DMS114 treated with DMSO at 0.1 percent for 48 hours (cell line): ENCODE measurements at regions not wholly inside any gene's neighbourhood (a gene's known extent, or its start where the extent isn't known, plus 50 kb on each side); places are given as distances from the start of the nearest gene placed in this dataset.

Experiments
- DNase-seq: peaks from one replicate; lab custom pipeline; 2025; ENCODE audit not compliant: unreplicated experiment; lab: John Stamatoyannopoulos, UW

- no peak for DNase-seq
Observed at GRCh38 chr14:41409806-41410205, 196.9 kb upstream of the LRFN5 start.

GRCh38 chr14:41404126-41404525 lies 202.6 kb upstream of the LRFN5 start:
- no peak for DNase-seq

- no peak for DNase-seq
Observed at GRCh38 chr14:41403360-41403759, 203.3 kb upstream of the LRFN5 start.

DNA sequence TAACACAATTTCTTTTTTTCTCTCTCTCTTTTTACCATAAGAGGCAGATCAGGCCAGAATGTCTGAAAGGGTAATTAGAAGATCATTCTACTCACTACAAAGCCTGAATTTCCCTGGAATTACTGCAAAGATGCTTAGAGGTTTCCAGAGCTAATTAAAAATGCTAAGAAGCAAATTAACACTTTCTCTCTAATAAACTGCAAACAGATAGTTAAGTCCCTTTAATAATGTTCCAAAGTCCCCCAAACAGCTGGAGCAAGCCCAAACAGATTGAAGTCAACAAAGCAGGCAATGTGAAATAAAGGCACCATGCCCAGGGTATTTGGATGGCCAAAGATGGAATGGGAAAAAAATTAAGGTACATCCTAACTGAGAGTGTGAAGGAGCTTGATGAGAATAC lies 208.8 kb upstream of the LRFN5 start:
- no peak for DNase-seq

GRCh38 chr14:41393512-41393911 lies 213.2 kb upstream of the LRFN5 start:
- no peak for DNase-seq

GRCh38 chr14:41392226-41392625 lies 214.4 kb upstream of the LRFN5 start:
- DNase-seq, result no peak

GRCh38 chr14:41389355-41389754 lies 217.3 kb upstream of the LRFN5 start:
- DNase-seq, result no peak

- DNase-seq, result no peak
Observed at GRCh38 chr14:41385797-41386196, 220.9 kb upstream of the LRFN5 start.

DNA sequence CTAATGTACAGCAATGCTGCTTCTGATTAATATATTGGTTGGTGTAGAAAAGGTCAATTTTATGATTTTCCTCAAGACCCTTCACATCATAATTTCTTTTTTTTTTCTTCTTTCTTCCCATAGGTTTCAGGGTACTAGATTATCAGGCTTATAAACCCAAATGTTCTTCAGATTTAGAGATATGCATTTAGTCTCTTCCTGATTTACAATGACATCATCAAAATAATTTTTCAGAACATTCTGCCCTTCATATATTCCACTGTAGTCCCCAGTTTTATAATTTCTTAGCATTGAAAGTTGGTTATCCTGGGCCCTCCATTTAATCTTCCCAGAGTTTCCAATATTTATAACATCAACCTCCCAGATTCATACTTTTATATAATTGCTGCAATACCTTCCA lies 226.7 kb upstream of the LRFN5 start:
- no peak for DNase-seq

DNA sequence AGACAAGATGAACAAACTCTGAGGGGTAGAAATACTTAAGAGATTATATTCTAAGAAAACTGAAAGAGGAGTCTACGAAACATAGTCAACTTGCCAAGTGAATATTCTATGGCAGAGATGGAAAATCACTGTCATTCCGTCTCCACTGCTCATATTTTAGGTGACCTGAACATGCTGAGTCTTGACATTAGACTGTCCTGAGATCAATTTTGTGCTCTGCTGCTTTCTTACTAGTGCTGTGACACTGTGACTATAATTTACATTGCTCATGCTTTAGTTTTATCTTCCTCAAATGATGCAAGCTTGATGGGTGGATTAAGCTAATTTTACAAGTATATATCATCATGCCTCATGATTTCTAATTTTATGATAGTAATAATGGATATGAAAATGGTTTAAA lies 228.2 kb upstream of the LRFN5 start:
- DNase-seq, result no peak

DNA sequence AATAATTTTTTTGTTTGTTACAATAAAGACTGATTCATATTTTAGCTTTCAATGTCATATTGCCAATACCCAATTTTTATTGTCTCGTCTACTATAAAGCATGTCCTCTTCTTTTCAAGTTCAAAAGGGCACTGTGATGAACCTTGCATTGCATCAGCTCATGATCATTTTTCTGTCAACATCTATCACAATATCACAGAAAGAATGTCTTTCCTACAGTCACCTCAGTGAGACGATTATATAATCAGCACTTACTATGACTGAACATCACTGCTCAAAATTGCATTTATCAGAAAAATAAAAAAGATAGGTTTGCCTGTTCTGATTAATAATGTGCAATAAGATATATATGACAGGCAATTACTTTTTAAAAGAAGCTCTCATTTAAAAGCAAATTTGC lies 228.7 kb upstream of the LRFN5 start:
- DNase-seq, result no peak

- no peak for DNase-seq
Observed at GRCh38 chr14:41374092-41374491, 232.6 kb upstream of the LRFN5 start.

- no peak for DNase-seq
Observed at GRCh38 chr14:41362139-41362538, 244.5 kb upstream of the LRFN5 start.

- DNase-seq, result no peak
Observed at GRCh38 chr14:41360126-41360525, 246.6 kb upstream of the LRFN5 start.

GRCh38 chr14:41355866-41356265 lies 250.8 kb upstream of the LRFN5 start:
- DNase-seq, result no peak

GRCh38 chr14:41350476-41350875 lies 256.2 kb upstream of the LRFN5 start:
- DNase-seq, result no peak

GRCh38 chr14:41349289-41349910 lies 257.3 kb upstream of the LRFN5 start:
- no peak for DNase-seq

- no peak for DNase-seq
Observed at GRCh38 chr14:41343857-41344256, 262.8 kb upstream of the LRFN5 start.

DNA sequence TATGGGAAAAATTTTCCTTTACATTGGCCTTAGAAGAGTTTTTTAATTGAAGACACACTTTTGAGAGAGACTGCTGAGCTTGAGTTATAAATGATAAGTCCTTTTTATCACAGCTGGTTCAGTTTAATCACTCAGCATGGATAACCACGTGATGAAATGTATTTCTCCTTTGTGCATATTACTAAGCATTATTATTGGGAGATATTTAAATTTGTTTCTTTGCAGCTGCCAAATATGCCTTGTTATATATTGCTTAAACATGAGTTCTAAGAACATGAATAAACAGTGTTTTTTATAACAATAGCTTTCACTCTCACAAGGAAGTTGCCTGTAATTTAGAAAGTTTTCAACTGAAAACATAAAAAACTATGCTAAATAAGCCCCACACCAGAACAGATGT lies 293.5 kb upstream of the LRFN5 start:
- DNase-seq, result no peak

- DNase-seq, result no peak
Observed at GRCh38 chr14:41303506-41303905, 303.2 kb upstream of the LRFN5 start.

DNA sequence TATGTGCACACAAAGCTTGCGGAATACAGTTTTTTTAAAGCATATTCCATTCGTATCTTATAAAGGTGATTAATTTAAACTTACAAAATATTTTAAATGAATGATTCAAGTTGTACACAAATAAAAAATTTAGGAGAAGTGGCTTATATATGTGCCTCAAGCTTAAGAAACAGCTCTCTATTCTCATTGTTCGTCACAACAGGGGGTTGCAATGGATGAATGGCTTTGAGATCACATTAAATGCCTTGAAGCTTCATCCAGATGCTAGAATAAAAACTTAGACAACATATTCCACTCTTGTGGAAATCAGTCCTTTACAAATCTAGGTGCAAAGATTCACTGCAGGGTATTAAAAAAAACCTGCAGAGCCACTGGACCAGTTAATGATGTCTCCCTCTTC lies 303.9 kb upstream of the LRFN5 start:
- no peak for DNase-seq

- DNase-seq, result no peak
Observed at GRCh38 chr14:41299924-41300323, 306.8 kb upstream of the LRFN5 start.

- DNase-seq, result no peak
Observed at GRCh38 chr14:41298328-41298690, 308.4 kb upstream of the LRFN5 start.
